ENCODE measurements at regions not wholly inside any gene's neighbourhood (a gene's known extent, or its start where the extent isn't known, plus 50 kb on each side); places are given as distances from the start of the nearest gene placed in this dataset.

DNA sequence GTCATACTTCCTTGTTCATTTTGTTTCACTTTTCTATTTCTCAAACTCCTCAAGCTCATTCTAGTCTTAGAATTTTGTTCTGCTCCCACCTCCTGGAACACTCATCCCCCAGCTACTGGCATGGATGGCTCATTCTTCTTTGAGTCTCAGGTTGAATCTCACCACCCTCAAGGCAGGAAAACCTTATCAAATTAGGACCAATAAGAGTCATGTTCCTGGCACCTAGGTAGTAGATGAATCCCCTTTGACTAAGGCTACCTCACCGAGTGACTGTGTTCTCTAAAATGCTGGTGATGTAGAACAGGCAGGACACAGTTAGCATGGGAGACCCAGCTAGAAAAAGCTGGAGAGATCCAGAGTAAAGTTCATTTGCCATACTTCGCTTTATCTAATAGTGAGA is 1050.8 kb upstream of the EEF2KMT start:
- Mint-ChIP-seq H3K36me3 (ENCODE audit: low read depth) (no peaks in the 10 kb centered on the region), H3K9me3 (peaks cover 4% of the 10 kb centered on the region), H3K4me3 (no peak overlapping the region), H3K27ac (no peak overlapping the region), H3K27me3 (ENCODE audit: low read depth) (no peaks in the 10 kb centered on the region), H3K4me1 (peaks cover 4% of the 10 kb centered on the region)
- TF ChIP-seq, protein P1, sequence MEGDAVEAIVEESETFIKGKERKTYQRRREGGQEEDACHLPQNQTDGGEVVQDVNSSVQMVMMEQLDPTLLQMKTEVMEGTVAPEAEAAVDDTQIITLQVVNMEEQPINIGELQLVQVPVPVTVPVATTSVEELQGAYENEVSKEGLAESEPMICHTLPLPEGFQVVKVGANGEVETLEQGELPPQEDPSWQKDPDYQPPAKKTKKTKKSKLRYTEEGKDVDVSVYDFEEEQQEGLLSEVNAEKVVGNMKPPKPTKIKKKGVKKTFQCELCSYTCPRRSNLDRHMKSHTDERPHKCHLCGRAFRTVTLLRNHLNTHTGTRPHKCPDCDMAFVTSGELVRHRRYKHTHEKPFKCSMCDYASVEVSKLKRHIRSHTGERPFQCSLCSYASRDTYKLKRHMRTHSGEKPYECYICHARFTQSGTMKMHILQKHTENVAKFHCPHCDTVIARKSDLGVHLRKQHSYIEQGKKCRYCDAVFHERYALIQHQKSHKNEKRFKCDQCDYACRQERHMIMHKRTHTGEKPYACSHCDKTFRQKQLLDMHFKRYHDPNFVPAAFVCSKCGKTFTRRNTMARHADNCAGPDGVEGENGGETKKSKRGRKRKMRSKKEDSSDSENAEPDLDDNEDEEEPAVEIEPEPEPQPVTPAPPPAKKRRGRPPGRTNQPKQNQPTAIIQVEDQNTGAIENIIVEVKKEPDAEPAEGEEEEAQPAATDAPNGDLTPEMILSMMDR (IDR thresholded peaks at IDR 0.05; ENCODE audit: unreplicated experiment in 3 of 3), result no peak

DNA sequence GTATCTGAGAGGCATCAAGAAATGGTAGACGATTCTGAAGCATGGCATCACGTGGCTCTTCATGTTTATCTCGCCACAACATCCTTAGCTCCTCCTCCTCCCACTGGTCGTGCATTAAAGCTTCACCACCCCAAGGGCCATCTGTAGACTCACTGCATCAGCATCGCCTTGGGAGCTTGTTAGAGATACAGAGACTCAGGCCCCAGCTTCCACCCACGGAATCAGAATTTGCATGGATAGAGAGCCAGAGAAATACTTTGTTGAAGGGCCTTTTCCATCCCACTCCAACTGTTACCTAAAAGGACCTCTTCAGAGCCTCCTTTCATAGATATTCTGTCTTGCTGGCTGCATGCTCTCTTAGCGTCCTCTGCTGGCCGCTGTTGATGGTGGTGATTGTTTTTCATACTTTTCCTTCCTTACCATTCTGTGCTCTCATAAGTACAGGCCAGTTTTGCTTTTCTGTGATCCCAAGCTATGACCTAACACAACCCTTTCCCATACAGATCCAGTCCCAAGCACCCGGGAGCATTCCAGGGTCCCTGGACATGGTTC is 1049.4 kb upstream of the EEF2KMT start:
- TF ChIP-seq, protein P1 (IDR thresholded peaks at IDR 0.05; ENCODE audit: unreplicated experiment in 3 of 3), result no peak
- Mint-ChIP-seq H3K36me3 (ENCODE audit: low read depth) (no peaks in the 10 kb centered on the region), H3K27ac (no peak overlapping the region), H3K4me3 (no peak overlapping the region), H3K27me3 (ENCODE audit: low read depth) (no peaks in the 10 kb centered on the region), H3K4me1 (no peaks in the 10 kb centered on the region), H3K9me3 (peaks cover 4% of the 10 kb centered on the region)

DNA sequence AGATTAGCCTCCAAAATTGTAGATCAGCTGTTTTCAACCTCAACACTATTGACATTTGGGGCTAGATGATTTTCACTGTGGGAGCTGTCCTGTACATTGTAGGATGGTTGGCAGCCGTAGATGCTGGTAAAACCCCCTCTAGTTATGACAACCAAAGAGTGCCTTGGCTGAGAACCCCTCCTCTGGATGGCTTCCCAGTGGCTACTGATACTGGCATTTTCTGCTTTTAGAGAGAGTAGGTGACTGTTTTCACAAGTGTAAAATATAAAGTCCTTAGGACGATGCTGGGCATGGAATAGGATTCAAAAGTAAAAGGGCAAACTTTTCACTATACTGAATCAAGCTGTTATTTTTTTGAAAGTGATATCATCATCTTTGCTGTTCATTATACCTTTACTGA is 1048.8 kb upstream of the EEF2KMT start:
- Mint-ChIP-seq H3K27ac (no peak overlapping the region), H3K36me3 (ENCODE audit: low read depth) (no peaks in the 10 kb centered on the region), H3K27me3 (ENCODE audit: low read depth) (no peaks in the 10 kb centered on the region), H3K9me3 (peaks cover 4% of the 10 kb centered on the region), H3K4me1 (no peaks in the 10 kb centered on the region), H3K4me3 (no peak overlapping the region)
- TF ChIP-seq, protein P1 (IDR thresholded peaks at IDR 0.05; ENCODE audit: unreplicated experiment in 3 of 3), result no peak

DNA sequence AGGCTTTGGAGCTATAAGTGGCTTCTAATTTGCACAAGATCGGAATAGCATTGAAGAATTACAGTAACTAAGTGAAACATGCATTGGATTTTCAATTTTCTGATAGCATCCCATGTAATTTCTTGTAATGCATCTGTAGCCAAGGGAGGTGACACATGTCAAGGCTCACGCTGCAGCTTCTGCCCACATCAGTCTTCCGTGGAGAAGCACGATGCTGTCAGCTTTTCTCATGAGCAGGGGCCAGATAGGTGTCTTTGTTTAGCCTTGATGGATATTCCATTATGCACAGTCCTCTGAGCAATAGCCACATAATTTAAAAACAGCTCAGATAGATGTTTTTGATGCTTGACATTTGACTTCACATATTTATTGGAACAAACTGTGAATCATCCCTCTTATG is 1046.9 kb upstream of the EEF2KMT start:
- no peak overlapping the region for H3K4me3 Mint-ChIP-seq
- no peak overlapping the region for H3K27ac Mint-ChIP-seq
- H3K9me3 Mint-ChIP-seq, result peaks cover 4% of the 10 kb centered on the region
- no peaks in the 10 kb centered on the region for H3K36me3 Mint-ChIP-seq (ENCODE audit: low read depth)
- H3K27me3 Mint-ChIP-seq (ENCODE audit: low read depth), result no peaks in the 10 kb centered on the region
- TF ChIP-seq, protein P1 (IDR thresholded peaks at IDR 0.05; ENCODE audit: unreplicated experiment in 3 of 3), result no peak
- H3K4me1 Mint-ChIP-seq, result no peaks in the 10 kb centered on the region

DNA sequence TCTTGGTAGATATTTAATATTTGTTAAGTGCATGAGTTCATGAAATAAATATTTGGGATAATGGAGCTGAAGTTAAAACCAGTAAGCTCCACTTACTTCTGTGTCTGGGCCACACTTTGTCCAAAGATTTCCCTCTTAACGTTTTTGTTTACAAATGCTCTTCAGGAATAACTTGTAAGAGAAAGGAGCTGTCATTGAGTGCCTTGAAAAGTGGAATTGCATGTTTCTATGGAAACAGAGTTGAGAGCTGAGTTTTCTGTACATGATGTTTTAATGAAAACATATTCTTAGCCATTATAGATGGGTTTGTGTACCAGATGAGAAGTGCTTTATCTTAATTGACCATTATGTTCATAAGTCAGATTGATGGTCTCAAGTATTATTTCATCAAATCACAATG is 1045.4 kb upstream of the EEF2KMT start:
- Mint-ChIP-seq H3K36me3 (ENCODE audit: low read depth) (no peaks in the 10 kb centered on the region), H3K27ac (no peak overlapping the region), H3K9me3 (peaks cover 4% of the 10 kb centered on the region), H3K4me1 (no peaks in the 10 kb centered on the region), H3K4me3 (no peak overlapping the region), H3K27me3 (ENCODE audit: low read depth) (no peaks in the 10 kb centered on the region)
- TF ChIP-seq, protein P1 (IDR thresholded peaks at IDR 0.05; ENCODE audit: unreplicated experiment in 3 of 3), result no peak

DNA sequence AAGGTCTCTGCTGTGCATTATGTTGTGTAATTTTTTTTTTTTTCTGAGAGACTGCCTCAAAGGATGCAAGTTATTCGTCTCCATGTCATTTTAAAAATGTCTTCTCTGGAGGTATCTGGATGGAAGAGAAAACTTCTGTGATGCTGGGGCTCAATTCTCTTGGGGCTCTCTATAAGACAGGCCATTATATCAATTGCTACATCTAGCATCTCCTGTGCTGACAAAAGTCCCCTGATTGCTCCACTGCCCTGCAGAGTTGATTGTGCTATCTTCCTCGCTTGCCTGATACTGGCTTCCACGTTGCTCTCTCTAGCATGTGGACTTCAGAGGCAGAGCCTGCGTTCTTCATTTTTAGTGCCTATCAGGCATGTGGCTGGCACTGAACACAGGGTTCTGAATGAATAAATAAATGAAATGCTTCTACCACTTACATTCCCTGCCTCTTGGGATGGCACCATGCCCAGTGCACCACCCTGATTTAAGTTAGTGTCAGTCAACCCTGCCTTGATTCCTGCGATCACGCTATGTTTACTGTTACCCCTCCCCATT is 1035.5 kb upstream of the EEF2KMT start:
- no peaks in the 10 kb centered on the region for H3K9me3 Mint-ChIP-seq
- H3K4me1 Mint-ChIP-seq, result no peaks in the 10 kb centered on the region
- H3K36me3 Mint-ChIP-seq (ENCODE audit: low read depth), result no peaks in the 10 kb centered on the region
- TF ChIP-seq, protein P1 (IDR thresholded peaks at IDR 0.05; ENCODE audit: unreplicated experiment in 3 of 3), result no peak
- no peak overlapping the region for H3K27ac Mint-ChIP-seq
- H3K4me3 Mint-ChIP-seq, result no peak overlapping the region
- H3K27me3 Mint-ChIP-seq (ENCODE audit: low read depth), result no peaks in the 10 kb centered on the region

Data from nephron (organoid).